ENCODE measurements at regions not wholly inside any gene's neighbourhood (a gene's known extent, or its start where the extent isn't known, plus 50 kb on each side); places are given as distances from the start of the nearest gene placed in this dataset.
"Not testable (repeated sequence)": the region's sequence is repeated elsewhere in the genome, so short reads cannot be mapped to it uniquely, and the experiment has no call there.

- Histone ChIP-seq H3K27ac (ENCODE audit: low read depth, low read length) (no peak overlapping the region), H3K9ac (ENCODE audit: low read length) (no peak overlapping the region), H3K4me1 (ENCODE audit: control insufficient read depth, insufficient read depth, low read length) (no peaks in the 10 kb centered on the region), H3K36me3 (ENCODE audit: control insufficient read depth, insufficient read depth, low read length) (no peaks in the 10 kb centered on the region), H3K4me3 (ENCODE audit: low read length) (no peak overlapping the region), H3K27me3 (ENCODE audit: control insufficient read depth, insufficient read depth, low read length) (no peaks in the 10 kb centered on the region)
These were observed 411.9 kb downstream of the TFEC start for GRCh38 chr7:115618676-115619075.

DNA sequence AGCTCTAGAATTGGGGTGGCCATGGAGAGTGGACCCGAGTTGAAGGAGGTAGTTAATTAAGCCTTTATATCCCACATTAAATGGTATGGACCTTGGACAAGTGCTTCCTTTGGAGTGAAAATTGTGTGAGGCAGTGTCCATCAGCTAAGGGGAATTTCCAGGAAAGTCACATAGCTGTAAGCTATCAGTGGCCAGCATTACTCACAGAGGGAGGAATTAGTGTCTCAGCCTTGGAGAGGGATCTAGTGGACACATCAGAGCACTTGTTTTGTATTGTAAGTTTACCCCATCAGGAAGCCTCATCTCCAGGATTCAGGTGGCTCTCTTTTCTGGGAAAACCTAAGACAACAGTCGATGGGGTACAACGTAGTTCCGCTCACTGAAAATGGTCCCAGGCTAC, 416.7 kb downstream of the TFEC start:
- H3K9ac ChIP-seq (ENCODE audit: low read length), result no peak overlapping the region
- no peaks in the 10 kb centered on the region for H3K27me3 ChIP-seq (ENCODE audit: control insufficient read depth, insufficient read depth, low read length)
- H3K36me3 ChIP-seq (ENCODE audit: control insufficient read depth, insufficient read depth, low read length), result no peaks in the 10 kb centered on the region
- no peak overlapping the region for H3K27ac ChIP-seq (ENCODE audit: low read depth, low read length)
- H3K4me1 ChIP-seq (ENCODE audit: control insufficient read depth, insufficient read depth, low read length), result no peaks in the 10 kb centered on the region
- H3K4me3 ChIP-seq (ENCODE audit: low read length), result no peak overlapping the region

DNA sequence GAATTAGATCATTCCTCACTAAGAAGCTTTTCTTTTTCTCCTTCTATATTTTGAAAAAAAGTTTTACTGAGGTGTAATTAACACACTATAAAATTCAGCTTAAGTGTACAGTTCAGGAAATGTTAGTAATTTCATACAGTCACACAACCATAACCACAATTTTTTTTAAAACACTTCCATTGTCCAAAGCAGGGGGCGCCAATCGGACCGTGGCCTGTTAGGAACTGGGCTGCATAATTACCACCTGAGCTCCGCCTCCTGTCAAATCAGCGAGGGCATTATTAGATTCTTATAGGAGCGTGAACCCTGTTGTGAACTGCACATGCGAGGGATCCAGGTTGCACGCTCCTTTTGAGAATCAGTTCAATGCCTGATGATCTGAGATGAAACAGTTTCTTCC, 427.1 kb downstream of the TFEC start:
- Histone ChIP-seq H3K36me3 (ENCODE audit: control insufficient read depth, insufficient read depth, low read length) (no peaks in the 10 kb centered on the region), H3K4me1 (ENCODE audit: control insufficient read depth, insufficient read depth, low read length) (no peaks in the 10 kb centered on the region), H3K27me3 (ENCODE audit: control insufficient read depth, insufficient read depth, low read length) (no peaks in the 10 kb centered on the region), H3K27ac (ENCODE audit: low read depth, low read length) (no peak overlapping the region), H3K9ac (ENCODE audit: low read length) (no peak overlapping the region), H3K4me3 (ENCODE audit: low read length) (no peak overlapping the region)

GRCh38 chr7:115600207-115600606, 430.4 kb downstream of the TFEC start:
- H3K4me1 ChIP-seq (ENCODE audit: control insufficient read depth, insufficient read depth, low read length), result no peaks in the 10 kb centered on the region
- H3K4me3 ChIP-seq (ENCODE audit: low read length), result no peak overlapping the region

GRCh38 chr7:115599184-115599583, 431.4 kb downstream of the TFEC start:
- H3K9ac ChIP-seq (ENCODE audit: low read length); H3K27me3 ChIP-seq (ENCODE audit: control insufficient read depth, insufficient read depth, low read length); H3K36me3 ChIP-seq (ENCODE audit: control insufficient read depth, insufficient read depth, low read length); H3K4me3 ChIP-seq (ENCODE audit: low read length); H3K4me1 ChIP-seq (ENCODE audit: control insufficient read depth, insufficient read depth, low read length); H3K27ac ChIP-seq (ENCODE audit: low read depth, low read length): not testable (repeated sequence)

More at GRCh38 chr7:115600207-115600606, 430.4 kb downstream of the TFEC start:
- no peak overlapping the region for H3K9ac ChIP-seq (ENCODE audit: low read length)
- no peaks in the 10 kb centered on the region for H3K27me3 ChIP-seq (ENCODE audit: control insufficient read depth, insufficient read depth, low read length)
- no peaks in the 10 kb centered on the region for H3K36me3 ChIP-seq (ENCODE audit: control insufficient read depth, insufficient read depth, low read length)
- H3K27ac ChIP-seq (ENCODE audit: low read depth, low read length), result no peak overlapping the region

DNA sequence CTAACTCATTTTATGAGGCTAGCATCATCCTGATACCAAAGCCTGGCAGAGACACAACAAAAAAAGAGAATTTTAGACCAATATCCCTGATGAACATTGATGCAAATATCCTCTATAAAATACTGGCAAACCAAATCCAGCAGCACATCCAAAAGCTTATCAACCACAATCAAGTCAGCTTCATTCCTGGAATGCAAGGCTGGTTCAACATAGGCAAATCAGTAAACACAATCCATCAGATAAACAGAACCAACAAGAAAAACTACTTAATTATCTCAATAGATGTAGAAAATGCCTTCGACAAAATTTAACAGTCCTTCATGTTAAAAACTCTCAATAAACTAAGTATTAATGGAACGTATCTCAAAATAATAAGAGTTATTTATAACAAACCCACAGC, 433.3 kb downstream of the TFEC start:
- H3K27me3 ChIP-seq (ENCODE audit: control insufficient read depth, insufficient read depth, low read length); H3K27ac ChIP-seq (ENCODE audit: low read depth, low read length); H3K4me3 ChIP-seq (ENCODE audit: low read length); H3K9ac ChIP-seq (ENCODE audit: low read length); H3K36me3 ChIP-seq (ENCODE audit: control insufficient read depth, insufficient read depth, low read length); H3K4me1 ChIP-seq (ENCODE audit: control insufficient read depth, insufficient read depth, low read length): not testable (repeated sequence)

DNA sequence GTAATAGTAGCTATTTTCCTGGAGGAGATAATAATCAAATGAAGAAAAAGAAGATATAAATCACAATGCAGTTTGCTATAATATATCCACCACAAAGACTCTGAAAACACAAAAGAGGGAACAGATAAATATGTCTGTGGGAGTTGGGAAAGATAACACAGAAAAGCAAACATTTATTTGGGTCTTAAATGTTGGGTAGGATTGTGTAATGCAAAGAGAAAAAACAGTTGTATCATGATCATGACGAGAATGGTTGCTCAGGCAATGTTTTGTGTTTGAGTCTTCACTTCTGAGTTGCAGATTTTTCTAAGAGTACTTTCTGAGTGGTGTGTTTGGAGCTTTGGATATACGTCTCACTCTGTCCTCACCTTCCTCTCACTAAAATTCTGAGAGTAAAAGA, 437.5 kb downstream of the TFEC start:
- H3K36me3 ChIP-seq (ENCODE audit: control insufficient read depth, insufficient read depth, low read length), result no peaks in the 10 kb centered on the region

DNA sequence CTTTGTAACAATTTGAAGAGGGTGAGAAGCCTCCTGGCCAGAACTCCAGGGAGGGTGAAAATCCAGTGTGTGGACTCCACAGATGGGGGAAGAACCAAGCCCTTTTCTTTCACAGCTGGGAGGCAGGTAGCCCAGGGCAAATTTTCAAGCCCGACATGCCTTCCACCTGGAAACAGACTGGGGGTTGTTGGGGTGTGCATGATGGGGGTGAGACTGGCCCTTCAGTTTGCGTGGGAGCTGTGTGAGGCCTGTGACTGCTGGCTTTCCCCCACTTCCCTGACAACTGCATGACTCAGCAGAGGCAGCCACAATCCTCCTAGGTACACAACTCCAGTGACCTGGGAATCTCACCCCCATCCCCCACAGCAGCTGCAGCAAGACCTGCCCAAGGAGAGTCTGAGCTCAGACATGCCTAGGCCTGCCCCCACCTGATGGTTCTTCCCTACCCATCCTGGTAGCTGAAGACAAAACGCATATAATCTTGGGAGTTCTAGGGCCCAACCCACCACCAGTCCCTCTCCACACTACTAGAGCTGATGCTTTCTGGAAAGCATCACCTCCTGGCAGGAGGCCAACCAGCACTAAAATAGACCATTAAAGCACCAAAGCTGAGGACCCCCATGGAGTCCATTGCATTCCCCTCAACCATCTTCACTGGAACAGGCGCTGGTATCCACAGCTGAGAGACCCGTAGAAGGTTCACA, 445.4 kb downstream of the TFEC start:
- H3K27ac ChIP-seq (ENCODE audit: low read depth, low read length), result no peak overlapping the region
- H3K4me1 ChIP-seq (ENCODE audit: control insufficient read depth, insufficient read depth, low read length), result no peaks in the 10 kb centered on the region
- no peaks in the 10 kb centered on the region for H3K36me3 ChIP-seq (ENCODE audit: control insufficient read depth, insufficient read depth, low read length)
- no peak overlapping the region for H3K9ac ChIP-seq (ENCODE audit: low read length)
- H3K27me3 ChIP-seq (ENCODE audit: control insufficient read depth, insufficient read depth, low read length), result no peaks in the 10 kb centered on the region
- no peak overlapping the region for H3K4me3 ChIP-seq (ENCODE audit: low read length)

More for the DNA sequence above, 437.5 kb downstream of the TFEC start:
- no peak overlapping the region for H3K27ac ChIP-seq (ENCODE audit: low read depth, low read length)
- H3K27me3 ChIP-seq (ENCODE audit: control insufficient read depth, insufficient read depth, low read length), result no peaks in the 10 kb centered on the region
- H3K9ac ChIP-seq (ENCODE audit: low read length), result no peak overlapping the region
- no peak overlapping the region for H3K4me3 ChIP-seq (ENCODE audit: low read length)
- no peaks in the 10 kb centered on the region for H3K4me1 ChIP-seq (ENCODE audit: control insufficient read depth, insufficient read depth, low read length)

GRCh38 chr7:115582956-115583355, 447.6 kb downstream of the TFEC start:
- H3K4me1 ChIP-seq (ENCODE audit: control insufficient read depth, insufficient read depth, low read length), result no peaks in the 10 kb centered on the region
- no peak overlapping the region for H3K4me3 ChIP-seq (ENCODE audit: low read length)
- H3K36me3 ChIP-seq (ENCODE audit: control insufficient read depth, insufficient read depth, low read length), result no peaks in the 10 kb centered on the region
- H3K27me3 ChIP-seq (ENCODE audit: control insufficient read depth, insufficient read depth, low read length), result no peaks in the 10 kb centered on the region
- no peak overlapping the region for H3K9ac ChIP-seq (ENCODE audit: low read length)
- no peak overlapping the region for H3K27ac ChIP-seq (ENCODE audit: low read depth, low read length)

GRCh38 chr7:115578576-115578975, 452.0 kb downstream of the TFEC start:
- Histone ChIP-seq H3K4me3 (ENCODE audit: low read length) (no peak overlapping the region), H3K36me3 (ENCODE audit: control insufficient read depth, insufficient read depth, low read length) (no peaks in the 10 kb centered on the region), H3K9ac (ENCODE audit: low read length) (no peak overlapping the region), H3K27me3 (ENCODE audit: control insufficient read depth, insufficient read depth, low read length) (no peaks in the 10 kb centered on the region), H3K27ac (ENCODE audit: low read depth, low read length) (no peak overlapping the region), H3K4me1 (ENCODE audit: control insufficient read depth, insufficient read depth, low read length) (no peaks in the 10 kb centered on the region)

GRCh38 chr7:115574681-115575291, 455.8 kb downstream of the TFEC start:
- H3K9ac ChIP-seq (ENCODE audit: low read length), result no peak overlapping the region
- H3K4me3 ChIP-seq (ENCODE audit: low read length), result no peak overlapping the region
- H3K27ac ChIP-seq (ENCODE audit: low read depth, low read length), result no peak overlapping the region
- H3K4me1 ChIP-seq (ENCODE audit: control insufficient read depth, insufficient read depth, low read length), result no peaks in the 10 kb centered on the region
- no peaks in the 10 kb centered on the region for H3K27me3 ChIP-seq (ENCODE audit: control insufficient read depth, insufficient read depth, low read length)
- no peaks in the 10 kb centered on the region for H3K36me3 ChIP-seq (ENCODE audit: control insufficient read depth, insufficient read depth, low read length)

DNA sequence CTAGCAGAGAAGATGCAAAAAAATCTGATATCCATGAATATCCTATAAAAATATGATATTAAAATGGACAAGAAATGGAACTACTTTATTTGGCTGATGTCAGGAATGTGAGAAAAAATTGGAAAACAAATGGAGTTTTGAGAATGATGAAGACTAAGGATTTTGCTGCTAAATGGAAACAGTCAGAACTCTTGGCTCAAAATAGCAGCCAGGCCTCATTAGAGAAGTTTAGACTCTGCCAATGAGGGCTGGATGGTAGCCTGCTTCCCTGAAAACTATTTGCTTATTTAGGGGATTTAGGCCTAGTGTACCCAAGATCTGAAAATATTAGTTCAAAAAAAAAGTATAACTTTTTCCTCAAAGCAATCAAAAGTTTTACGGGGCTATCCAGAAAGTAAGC, 458.5 kb downstream of the TFEC start:
- no peak overlapping the region for H3K9ac ChIP-seq (ENCODE audit: low read length)
- H3K36me3 ChIP-seq (ENCODE audit: control insufficient read depth, insufficient read depth, low read length), result no peaks in the 10 kb centered on the region
- no peaks in the 10 kb centered on the region for H3K27me3 ChIP-seq (ENCODE audit: control insufficient read depth, insufficient read depth, low read length)
- no peaks in the 10 kb centered on the region for H3K4me1 ChIP-seq (ENCODE audit: control insufficient read depth, insufficient read depth, low read length)
- H3K27ac ChIP-seq (ENCODE audit: low read depth, low read length), result no peak overlapping the region
- no peak overlapping the region for H3K4me3 ChIP-seq (ENCODE audit: low read length)
